NCI-H128 (cell line): ENCODE measurements at regions not wholly inside any gene's neighbourhood (a gene's known extent, or its start where the extent isn't known, plus 50 kb on each side); places are given as distances from the start of the nearest gene placed in this dataset.

Source experiments
- DNase-seq: peaks from one replicate; lab custom pipeline; 2025; ENCODE audit not compliant: unreplicated experiment; lab: John Stamatoyannopoulos, UW

DNA sequence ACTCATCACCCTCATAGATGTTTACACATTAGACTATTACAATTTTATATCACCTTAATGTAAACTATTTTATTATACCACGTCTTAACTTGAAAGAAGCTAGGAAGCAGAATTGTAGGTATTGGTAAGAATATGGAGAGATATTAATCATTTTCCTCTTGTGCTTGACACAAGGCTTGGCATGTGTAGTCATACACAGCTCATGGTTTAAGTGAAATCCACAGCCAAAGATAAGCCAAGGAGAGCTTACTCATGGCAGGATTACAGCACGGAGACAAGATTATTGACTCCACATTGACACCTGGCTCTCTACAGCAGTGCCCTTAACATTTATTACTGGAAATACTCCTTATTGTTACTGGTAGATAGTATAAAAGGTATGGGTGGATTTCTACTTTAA is 68.4 kb upstream of the ADGRL4 start:
- no peak for DNase-seq

- DNase-seq, result no peak
These were observed 63.3 kb upstream of the ADGRL4 start for GRCh38 chr1:79069828-79070227.

DNA sequence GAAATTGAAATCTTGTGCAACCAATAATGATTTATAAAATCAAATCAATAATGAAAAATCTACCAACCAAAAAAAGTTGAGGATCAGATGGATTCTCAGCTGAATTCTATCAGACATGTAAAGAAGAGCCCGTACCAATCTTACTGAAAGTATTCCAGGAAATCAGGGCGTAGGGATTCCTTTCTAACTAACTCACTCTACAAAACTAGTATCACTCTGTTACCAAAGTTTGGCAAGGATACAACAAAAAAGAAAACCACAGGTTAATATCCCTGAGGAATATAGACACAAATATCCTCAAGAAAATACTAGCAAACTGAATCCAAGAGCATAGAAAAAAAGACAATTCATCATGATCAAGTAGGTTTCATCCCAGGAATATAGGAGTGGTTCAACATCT is 52.8 kb upstream of the ADGRL4 start:
- no peak for DNase-seq
